Fibroblast of skin of left biceps (primary cell): ENCODE measurements at regions not wholly inside any gene's neighbourhood (a gene's known extent, or its start where the extent isn't known, plus 50 kb on each side); places are given as distances from the start of the nearest gene placed in this dataset.
"Not testable (repeated sequence)": the region's sequence is repeated elsewhere in the genome, so short reads cannot be mapped to it uniquely, and the experiment has no call there.

Source experiments
- DNase-seq, 2 experiments: peaks; one replicate each; pipeline ENCODE4 v3.0.0-alpha.2; 2013; ENCODE audit warnings: low read depth in 2 of 2

- no peak for DNase-seq
Observed at GRCh38 chr10:10680496-10680895, 337.2 kb upstream of the CELF2 start.

GRCh38 chr10:10684972-10685371 is 332.7 kb upstream of the CELF2 start:
- DNase-seq: no peak

GRCh38 chr10:10685566-10685965 is 332.1 kb upstream of the CELF2 start:
- DNase-seq: no peak

GRCh38 chr10:10687751-10688150 is 329.9 kb upstream of the CELF2 start:
- DNase-seq: no peak

GRCh38 chr10:10699427-10699826 is 318.2 kb upstream of the CELF2 start:
- no peak for DNase-seq

- DNase-seq: no peak
Observed at GRCh38 chr10:10701084-10701611, 316.5 kb upstream of the CELF2 start.

- no peak for DNase-seq
Observed at GRCh38 chr10:10702211-10702610, 315.5 kb upstream of the CELF2 start.

- DNase-seq: no peak
Observed at GRCh38 chr10:10703382-10703781, 314.3 kb upstream of the CELF2 start.

GRCh38 chr10:10712155-10712704 is 305.4 kb upstream of the CELF2 start:
- DNase-seq: no peak

- DNase-seq: no peak
Observed at GRCh38 chr10:10714327-10714726, 303.3 kb upstream of the CELF2 start.

GRCh38 chr10:10716972-10717371 is 300.7 kb upstream of the CELF2 start:
- no peak for DNase-seq

GRCh38 chr10:10722422-10722821 is 295.2 kb upstream of the CELF2 start:
- peak; percentile 8 to 18 for DNase-seq

GRCh38 chr10:10725196-10725595 is 292.5 kb upstream of the CELF2 start:
- DNase-seq: no peak

- no peak for DNase-seq
Observed at GRCh38 chr10:10726101-10726500, 291.6 kb upstream of the CELF2 start.

GRCh38 chr10:10727411-10727810 is 290.3 kb upstream of the CELF2 start:
- DNase-seq: not testable (repeated sequence)

- DNase-seq: no peak
Observed at GRCh38 chr10:10727812-10728211, 289.9 kb upstream of the CELF2 start.

- DNase-seq: no peak
Observed at GRCh38 chr10:10730471-10731043, 287.1 kb upstream of the CELF2 start.

- DNase-seq: no peak
Observed at GRCh38 chr10:10731366-10731765, 286.3 kb upstream of the CELF2 start.

GRCh38 chr10:10734356-10735064 is 283.2 kb upstream of the CELF2 start:
- DNase-seq: no peak

GRCh38 chr10:10745291-10745690 is 272.4 kb upstream of the CELF2 start:
- no peak for DNase-seq

GRCh38 chr10:10755490-10755889 is 262.2 kb upstream of the CELF2 start:
- no peak for DNase-seq

GRCh38 chr10:10758306-10758705 is 259.4 kb upstream of the CELF2 start:
- DNase-seq: peak in 1 of 2 experiments; percentile 9

- DNase-seq: not testable (repeated sequence)
Observed at GRCh38 chr10:10759806-10760205, 257.9 kb upstream of the CELF2 start.
